Stimulated activated CD8-positive, alpha-beta memory T cell treated with anti-CD3 and anti-CD28 coated beads, Interleukin-15, amount 100 ng/mL, for 48 hours (primary cell): ENCODE measurements at regions not wholly inside any gene's neighbourhood (a gene's known extent, or its start where the extent isn't known, plus 50 kb on each side); places are given as distances from the start of the nearest gene placed in this dataset.
"Not testable (repeated sequence)": the region's sequence is repeated elsewhere in the genome, so short reads cannot be mapped to it uniquely, and the experiment has no call there.

Experiments used
- DNase-seq, 2 donors: peaks; one replicate each; pipeline ENCODE4 v3.0.0-alpha.2; 2020; ENCODE audit warnings: low read depth in 2 of 2

DNA sequence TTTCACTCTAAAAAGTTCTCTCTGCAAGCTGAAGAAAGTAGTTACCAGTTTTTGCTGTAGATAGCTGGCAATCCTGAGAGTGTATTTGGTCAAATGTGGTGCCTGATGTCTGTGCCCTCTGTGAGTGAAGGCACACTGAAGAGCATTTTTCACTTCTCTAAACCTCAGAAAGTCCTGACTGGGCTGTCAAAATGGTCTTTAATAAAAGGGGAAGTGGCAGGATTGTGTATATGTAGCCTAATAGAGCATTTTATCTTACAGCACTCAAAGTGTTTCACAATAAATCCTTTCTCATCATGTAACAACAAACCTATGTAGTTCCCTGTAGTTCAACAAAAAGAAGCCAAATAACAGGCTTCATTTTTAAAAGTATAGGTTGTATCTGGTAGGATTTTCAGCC is 1552.3 kb upstream of the SLC39A10 start:
- no peak for DNase-seq

DNA sequence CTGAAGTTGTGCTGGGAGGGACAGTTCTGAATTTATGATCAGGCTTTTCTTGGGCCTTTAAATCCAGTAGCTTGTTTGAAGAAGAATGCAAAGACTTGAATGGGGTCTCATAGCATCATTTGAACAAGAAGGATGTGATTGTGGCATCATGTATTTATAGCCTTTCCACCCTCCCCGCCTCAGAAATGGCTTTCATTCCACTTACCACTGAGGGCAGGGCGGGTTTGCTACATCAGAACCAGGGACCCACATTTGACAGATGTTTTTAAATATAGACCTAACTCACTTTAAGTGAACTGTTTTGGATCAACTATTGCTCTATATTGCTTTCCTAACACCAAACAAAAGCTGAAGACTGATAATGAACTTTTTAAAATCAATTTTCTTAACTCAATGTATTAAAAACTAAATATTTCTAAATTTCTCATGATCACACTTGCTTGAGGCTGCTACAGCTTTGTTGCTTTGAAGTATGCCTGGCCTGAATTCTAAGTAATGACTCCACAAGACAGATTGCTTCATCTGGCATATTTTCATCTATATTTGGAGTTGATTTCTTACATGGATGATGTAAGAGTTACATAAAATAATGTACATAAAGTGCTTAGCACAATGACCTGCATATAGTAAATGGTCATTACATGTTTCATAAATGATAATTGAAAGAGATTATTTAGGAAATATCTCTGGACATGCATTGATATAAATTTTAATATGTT is 1552.9 kb upstream of the SLC39A10 start:
- DNase-seq: no peak

DNA sequence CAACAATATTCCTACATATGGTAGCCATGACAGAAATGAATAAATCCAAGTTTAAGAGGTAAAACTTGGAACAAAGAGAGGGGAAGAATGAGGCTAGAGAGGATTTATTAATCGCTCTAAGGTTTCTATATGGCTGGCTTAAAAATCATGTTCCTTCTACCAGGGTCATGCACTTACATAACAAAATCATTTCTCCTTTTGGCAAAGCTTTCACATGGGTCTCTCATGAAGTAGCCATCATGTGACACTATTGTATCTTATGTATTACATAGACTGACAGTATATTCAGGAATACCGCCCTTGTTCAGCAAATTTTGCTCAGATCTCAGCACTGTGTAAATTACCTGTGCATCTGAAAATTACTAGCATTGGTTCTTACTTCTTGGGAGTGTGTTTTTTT is 1554.5 kb upstream of the SLC39A10 start:
- no peak for DNase-seq

DNA sequence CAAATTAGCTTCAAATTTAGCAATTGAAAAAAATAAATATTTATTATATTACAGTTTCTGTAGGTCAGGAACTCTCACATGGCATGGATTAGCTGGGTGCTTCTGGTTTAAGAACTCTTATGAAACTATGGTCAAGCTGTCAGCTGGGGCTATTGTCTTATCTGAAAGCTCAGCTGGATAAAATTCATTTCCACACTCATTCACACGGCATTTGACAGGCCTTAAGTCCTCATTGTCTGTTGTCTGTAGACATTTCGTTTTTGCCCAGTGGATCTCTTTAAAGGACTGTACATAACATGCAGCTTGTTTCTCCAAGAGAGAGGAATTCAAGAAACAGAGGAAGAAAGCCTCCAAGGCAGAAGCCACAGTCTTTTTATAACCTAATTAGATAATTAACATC is 1556.8 kb upstream of the SLC39A10 start:
- no peak for DNase-seq

DNA sequence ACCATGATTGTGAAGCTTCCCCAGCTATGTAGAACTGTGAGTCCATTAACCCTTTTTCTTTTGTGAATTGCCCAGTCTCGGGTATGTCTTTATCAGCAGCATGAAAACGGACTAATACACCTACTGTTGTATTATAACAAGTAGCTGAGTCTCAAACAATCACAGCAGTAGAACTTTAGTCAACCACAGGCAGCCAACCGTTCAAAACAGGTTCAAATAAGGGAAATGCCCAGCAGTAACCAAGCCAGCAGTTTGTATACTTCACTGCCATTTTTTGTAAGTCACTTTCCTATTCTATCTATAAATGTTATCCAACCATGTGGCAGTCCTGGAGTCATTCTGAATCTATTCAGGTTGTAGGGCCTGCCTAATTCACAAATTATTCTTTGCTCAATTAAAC is 1560.6 kb upstream of the SLC39A10 start:
- no peak for DNase-seq

DNA sequence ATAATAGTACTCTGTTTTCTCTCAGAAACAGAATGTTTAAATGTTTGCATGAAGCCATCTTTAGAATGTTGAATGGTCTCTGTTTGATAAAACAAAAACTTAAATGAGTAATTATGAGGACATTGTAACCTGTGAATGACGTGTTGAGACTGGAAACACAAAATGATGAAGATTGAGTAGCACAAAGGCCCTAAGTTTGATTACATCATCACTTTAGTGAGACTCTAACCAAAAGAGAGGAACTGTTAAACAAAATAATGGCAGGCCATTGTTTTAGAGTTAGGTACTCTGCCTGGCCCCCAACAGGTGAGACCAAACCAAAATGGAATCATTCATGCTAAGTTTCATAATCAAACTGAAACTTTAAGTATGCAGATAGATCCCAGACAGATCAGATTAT is 1561.7 kb upstream of the SLC39A10 start:
- DNase-seq: no peak

DNA sequence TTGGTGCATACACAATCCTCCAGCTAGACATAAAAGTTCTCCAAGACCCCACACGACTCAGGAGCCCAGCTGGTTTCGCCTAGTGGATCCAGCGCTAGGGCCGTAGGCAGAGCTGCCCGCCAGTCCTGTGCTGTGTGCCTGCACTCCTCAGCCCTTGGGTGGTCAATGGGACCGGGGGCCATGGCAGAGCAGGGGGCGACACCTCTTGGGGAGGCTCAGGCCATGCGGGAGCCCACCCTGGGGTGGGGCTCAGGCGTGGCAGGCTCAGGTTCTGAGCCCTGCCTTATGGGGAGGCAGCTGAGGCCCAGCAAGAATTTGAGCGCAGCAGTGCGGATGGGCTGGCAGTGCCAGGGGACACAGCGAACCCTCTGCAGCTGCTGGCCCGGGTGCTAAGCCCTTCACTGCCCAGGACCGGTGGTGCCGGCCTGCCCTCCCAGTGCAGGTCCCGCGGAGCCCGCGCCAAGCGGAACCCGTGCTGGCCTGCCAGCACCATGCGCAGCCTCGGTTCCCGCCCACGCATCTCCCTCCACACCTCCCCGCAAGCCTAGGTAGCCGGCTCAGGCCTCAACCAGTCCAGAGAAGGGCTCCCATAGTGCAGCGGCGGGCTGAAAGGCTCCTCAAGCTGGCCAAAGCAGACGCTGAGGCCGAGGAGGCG is 1566.6 kb upstream of the SLC39A10 start:
- no peak for DNase-seq

DNA sequence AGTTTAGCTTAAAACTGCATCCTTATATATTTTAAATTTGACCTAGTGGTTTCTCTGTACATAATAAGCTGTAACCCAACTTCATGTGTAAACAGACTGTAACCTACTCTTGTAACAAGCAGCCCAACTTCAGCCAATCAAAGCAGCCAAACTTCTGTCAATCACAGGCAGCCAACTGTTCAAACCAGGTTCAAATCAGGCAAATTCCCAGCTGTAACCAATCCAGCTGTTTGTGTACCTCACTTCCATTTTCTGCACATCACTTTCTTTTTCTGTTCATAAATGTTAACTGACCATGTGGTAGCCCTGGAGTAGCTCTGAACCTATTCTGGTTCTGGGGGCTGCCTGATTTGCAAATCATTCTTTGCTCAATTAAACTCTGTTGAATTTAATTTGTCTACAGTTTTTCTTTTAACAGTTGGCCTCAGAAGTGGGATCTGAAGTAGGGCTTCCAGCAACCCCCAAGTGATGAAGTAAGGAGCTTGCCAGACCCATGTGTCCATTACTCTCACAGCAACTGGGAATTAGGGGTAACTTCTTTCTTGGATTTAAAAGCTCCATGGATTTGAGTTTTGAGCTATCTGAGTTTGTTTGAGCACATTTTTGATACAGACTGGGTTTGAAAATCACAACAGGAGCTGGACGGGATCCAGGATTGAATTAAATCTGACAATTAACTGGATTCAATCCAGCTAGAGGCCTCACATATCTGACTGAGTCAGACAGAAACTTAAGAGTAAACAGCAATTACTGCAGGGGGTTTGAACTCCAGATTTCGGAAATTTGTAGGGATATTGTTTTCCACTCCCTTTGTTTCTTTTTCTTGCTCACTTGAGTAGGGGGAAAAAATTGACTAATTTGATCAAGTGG is 1569.7 kb upstream of the SLC39A10 start:
- no peak for DNase-seq

DNA sequence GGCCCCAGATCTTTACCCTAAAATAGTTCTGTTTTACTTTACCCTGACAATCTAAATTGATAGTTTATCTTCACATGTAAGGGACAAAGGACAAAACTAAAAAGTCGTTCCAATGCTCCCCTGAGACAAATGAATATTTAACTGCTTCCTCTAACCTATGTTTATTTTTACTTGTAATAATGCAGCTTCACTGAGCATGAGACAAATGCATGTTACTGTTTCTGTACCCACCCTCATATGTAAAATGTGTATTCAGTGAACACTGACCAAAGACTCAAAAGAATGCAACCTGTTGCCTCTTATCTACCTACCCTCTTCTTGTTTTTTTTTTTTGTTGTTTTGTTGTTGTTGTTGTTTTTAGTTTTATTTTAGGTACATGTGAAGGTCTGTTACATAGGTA is 1570.9 kb upstream of the SLC39A10 start:
- DNase-seq: no peak

DNA sequence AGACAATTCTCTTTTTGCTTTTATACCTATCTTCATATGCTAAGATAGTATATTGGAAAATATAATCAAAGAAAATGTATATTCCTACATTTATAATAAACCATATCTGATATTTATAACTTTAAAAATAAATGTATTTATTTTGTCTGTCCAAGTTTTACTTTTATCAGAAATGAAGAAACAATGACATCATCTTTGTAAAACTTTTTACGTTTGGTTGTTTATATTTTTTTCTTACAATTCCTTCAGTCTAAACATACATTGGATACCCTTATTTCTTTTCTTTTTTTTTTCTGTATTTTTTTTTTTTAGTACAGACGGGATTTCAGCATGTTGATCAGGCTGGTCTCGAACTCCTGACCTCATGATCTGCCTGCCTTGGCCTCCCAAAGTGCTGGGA is 1577.0 kb upstream of the SLC39A10 start:
- DNase-seq: no peak

DNA sequence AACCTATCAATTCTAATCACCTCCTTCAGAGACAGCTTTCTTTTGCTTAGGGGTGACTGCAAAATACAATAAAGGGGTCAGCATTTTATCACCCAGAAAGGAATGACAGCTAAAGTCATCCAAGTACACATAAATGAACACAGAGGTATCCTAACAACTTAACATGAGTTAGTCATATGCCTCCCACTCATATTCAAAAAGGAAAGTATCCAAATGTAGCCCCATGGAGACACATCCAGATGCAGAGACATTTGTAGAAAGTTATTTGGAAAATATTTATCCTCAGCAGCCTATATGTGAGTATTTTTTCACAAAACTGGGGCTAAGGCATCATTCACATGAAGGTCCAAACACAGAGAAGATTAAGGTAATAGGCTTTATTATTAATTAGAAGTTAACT is 1579.7 kb upstream of the SLC39A10 start:
- no peak for DNase-seq

DNA sequence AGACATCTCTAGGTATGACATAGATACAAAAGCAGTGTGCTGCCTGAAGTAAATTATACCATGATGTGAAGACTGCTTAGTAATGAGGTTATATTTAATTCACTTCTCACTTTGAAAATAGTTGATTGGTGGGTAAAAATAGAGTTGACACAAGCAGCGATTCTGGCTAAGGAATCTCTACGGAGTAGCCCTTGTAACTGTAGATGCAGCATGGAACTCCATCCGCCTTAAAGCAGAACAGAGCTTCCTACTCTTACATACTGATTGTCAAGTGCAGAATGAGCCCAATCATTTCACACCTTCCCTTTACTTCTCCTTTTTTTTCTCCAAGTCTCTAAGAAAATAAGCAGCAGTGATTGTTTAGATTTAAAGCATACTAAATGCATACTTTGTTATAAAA is 1594.6 kb upstream of the SLC39A10 start:
- no peak for DNase-seq

DNA sequence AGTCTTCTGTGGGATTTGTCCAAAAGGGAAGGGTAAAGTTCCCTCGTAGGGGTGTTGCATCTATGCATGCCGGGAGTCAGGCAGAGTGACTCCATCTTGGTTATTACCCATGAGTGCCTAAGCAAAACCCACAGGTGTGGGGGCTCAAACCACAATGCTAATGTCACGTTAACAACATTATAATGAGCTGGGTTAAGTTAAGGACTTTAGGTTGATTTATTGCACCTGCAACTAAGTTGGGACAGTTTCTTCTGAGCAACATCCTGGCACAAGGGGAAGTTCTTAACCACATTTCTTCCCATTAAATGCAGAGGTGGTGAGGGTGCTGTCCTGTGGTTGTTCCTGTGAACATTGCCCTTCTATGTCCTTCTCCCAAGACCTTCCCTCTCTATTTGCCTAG is 1596.8 kb upstream of the SLC39A10 start:
- no peak for DNase-seq

DNA sequence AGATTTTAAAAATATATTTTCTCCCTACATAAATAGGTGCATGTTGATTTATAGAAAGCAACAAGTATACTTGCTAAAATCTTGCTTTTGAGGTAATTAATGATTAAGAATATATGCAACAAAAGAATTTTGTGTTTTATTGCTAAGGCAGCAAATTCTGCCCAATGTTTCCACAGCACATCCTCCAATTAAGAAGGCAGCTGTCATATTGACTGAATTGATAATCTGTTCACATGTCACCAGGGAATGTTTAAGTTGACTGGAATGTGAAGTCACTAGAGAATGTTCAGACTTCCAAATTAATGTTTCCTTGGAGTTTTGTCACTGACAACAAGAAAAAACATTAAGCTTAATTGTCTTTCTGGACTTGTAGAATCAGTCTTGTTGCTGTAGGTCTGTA is 1602.7 kb upstream of the SLC39A10 start:
- DNase-seq: no peak

DNA sequence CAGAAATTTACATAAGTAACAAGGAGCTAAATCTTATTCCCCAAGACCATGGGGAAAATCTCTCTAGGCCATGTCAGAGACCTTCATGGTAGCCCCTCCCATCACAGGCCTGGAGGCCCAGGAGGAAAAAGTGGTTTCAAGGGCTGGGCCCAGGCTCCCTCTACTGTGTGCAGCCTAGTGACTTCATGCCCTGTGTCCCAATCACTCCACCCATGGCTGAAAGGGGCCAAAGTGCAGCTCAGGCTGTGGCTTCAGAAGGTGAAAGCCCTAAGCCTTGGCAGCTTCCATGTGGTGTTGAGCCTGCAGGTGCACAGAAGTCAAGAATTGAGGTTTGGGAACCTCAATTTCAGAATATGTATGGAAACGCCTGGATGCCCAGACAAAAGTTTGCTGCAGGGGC is 1612.7 kb upstream of the SLC39A10 start:
- DNase-seq: no peak

DNA sequence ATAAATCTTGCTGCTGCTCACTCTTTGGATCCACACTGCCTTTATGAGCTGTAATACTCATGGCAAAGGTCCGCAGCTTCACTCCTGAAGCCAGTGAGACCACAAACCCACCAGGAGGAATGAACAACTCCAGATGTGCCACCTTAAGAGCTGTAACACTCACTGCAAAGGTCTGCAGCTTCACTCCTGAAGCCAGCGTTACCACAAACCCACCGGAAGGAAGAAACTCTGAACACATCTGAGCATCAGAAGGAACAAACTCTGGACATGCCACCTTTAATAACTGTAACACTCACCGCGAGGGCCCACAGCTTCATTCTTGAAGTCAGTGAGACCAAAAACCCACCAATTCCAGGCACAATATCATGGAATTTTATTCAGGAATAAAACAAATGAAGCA is 1635.9 kb upstream of the SLC39A10 start:
- not testable (repeated sequence) for DNase-seq

DNA sequence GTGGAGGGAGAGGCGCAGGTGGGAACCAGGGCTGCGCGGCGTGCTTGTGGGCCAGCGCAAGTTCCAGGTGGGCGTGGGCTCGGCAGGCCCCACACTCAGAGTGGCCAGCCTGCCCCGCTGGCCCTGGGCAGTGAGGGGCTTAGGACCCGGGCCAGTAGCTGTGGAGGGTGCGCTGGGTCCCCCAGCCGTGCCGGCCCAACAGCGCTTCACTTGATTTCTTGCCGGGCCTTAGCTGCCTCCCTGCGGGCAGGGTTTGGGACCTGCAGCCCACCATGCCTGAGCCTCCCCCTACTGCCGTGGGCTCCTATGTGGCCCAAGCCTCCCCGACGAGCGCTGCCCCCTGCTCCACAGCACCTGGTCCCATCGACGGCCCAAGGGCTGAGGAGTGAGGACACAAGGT is 1636.9 kb upstream of the SLC39A10 start:
- no peak for DNase-seq

DNA sequence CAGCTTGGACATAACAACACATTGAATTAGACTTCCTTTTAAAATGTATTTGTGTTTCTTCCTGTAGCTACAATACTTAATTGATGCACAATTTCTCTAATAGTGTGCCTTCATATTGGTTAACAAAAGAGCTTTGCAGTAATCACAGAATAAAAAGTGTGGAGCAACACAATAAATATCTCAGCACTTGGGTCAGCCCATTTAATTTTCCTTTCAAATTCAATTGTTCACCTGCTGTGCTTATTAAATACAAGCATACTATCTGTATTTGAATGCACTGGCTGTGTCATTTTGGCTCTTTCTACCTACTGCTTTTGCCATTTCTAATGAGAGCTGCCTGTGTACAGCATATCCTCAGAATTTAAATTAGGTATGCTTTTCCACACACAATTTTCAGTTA is 1641.3 kb upstream of the SLC39A10 start:
- no peak for DNase-seq

DNA sequence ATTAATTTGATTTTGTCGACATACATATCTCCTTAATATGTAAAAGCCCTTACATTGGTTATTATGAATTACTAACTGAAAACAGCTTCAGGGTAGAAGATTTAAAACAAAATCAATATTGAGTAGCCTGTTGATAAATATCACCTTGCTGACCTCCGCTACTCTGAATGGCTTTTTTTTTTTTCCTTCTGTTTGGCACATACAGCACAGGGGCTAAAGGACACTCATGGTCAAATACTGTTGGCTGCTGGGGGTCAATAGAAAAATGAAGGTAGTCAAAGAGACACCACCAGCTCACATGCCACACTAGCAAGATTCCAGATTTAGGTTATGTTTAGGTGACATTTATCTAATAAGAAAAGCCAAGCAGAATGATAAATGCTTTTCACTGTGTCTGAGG is 1642.4 kb upstream of the SLC39A10 start:
- no peak for DNase-seq

DNA sequence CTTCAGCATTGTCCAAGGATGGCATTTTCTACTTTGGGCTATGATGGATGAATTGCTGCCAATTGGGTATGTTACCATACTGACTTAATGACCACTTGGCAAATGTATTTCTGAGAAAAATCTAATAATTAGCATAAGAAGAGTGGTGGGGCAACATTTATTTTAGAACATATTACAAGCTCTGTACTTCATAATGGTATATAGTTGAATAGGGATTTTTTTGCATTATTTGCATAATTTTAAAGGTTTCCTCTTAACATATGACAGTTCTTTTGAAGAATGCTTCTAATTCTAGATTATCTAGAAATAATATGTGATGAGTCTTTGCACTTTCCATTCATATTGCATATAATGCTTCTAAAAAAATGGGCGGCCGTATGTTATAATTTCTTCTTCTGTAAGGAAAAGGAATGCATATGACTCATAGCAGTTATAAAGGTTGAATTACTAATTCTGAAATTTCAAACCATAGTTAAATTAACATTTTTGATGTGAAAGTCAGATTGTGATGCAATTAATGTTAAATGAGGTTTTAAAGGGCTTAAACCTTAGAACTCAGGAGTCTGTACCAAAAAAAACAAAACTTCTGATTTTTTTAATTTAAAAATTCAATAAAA is 1652.3 kb upstream of the SLC39A10 start:
- DNase-seq: no peak

DNA sequence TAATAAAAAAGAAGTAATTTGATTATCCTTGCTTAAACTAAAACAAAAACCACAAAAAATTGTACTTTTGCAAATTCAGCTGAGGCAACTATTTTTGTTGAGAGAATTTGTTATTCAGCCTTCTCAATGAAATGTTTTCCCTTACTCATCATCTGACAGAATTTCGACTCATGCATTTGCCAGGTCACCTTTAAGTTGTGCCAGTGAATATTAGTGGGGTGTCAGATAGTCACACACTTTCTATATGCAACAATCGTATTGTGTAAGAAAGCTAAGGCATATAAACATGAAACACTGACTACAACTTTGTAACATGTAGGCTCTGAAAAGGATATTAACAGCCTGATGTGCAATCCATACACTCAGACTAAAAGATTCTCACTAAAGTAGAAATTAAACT is 1653.1 kb upstream of the SLC39A10 start:
- no peak for DNase-seq

DNA sequence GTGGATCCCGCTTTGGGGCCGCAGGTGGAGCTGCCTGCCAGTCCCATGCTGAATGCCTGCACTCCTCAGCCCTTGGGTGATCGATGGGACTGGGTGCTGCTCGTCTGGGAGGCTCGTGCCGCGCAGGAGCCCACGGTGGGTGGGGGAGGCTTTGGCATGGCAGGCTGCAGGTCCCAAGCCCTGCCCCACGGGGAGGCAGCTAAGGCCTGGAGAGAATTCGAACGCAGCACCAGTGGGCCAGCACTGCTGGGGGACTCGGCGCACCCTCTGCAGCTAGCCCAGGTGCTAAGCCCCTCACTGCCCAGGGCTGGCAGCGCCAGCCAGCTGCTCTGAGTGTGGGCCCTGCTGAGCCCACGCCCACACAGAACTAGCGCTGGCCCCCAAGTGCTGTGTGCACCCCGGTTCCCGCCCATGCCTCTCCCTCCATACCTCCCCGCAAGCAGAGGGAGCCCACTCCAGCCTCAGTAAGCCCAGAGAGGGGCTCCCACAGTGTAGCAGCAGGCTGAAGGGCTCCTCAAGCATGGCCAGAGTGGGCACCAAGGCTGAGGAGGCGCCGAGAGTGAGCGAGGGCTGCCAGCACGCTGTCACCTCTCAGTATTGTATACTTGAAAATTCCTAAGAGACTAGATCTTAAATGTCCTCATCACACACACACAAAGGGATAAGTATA is 1654.2 kb upstream of the SLC39A10 start:
- DNase-seq: no peak
